Mesothelial cell of epicardium (in vitro differentiated cells): ENCODE measurements at regions not wholly inside any gene's neighbourhood (a gene's known extent, or its start where the extent isn't known, plus 50 kb on each side); places are given as distances from the start of the nearest gene placed in this dataset.

Experiments used
- DNase-seq, 2 experiments: peaks; one replicate each; pipeline ENCODE4 v3.0.0; 2021; ENCODE audit warnings: low spot score in 2 of 2; ENCODE audit not compliant: unreplicated experiment in 2 of 2
- H3K27ac Mint-ChIP-seq: 2 replicates; pipeline ENCODE4 v1.8.0; 2021; ENCODE audit warnings: mixed read lengths
- H3K27me3 Mint-ChIP-seq: 2 replicates; pipeline ENCODE4 v1.8.0; 2021; ENCODE audit warnings: low read depth, mixed read lengths
- H3K36me3 Mint-ChIP-seq: 2 replicates; pipeline ENCODE4 v1.8.0; 2021; ENCODE audit warnings: mixed read lengths
- H3K4me1 Mint-ChIP-seq: 2 replicates; pipeline ENCODE4 v1.8.0; 2021; ENCODE audit warnings: mixed read lengths
- H3K4me3 Mint-ChIP-seq: 2 replicates; pipeline ENCODE4 v1.8.0; 2021; ENCODE audit warnings: mild to moderate bottlenecking, moderate library complexity, mixed read lengths
- H3K9me3 Mint-ChIP-seq: 2 replicates; pipeline ENCODE4 v1.8.0; 2021; ENCODE audit warnings: mixed read lengths
- CTCF ChIP-seq: fragments of 200-600 bp; sonication (generic); IDR thresholded peaks from one replicate; pipeline ENCODE4 v1.5.0; 2021; ENCODE audit warnings: antibody characterized with exemption; ENCODE audit not compliant: unreplicated experiment

GRCh38 chr2:34848132-34848531, 1249.0 kb upstream of the FAM98A start:
- no peak for DNase-seq
- H3K27me3 Mint-ChIP-seq = no peaks in the 10 kb centered on the region
- H3K36me3 Mint-ChIP-seq = no peaks in the 10 kb centered on the region
- TF ChIP-seq CTCF = no peak
- H3K9me3 Mint-ChIP-seq = no peaks in the 10 kb centered on the region
- no peaks in the 10 kb centered on the region for H3K4me1 Mint-ChIP-seq
- H3K27ac Mint-ChIP-seq = no peak overlapping the region
- H3K4me3 Mint-ChIP-seq = no peak overlapping the region

GRCh38 chr2:34844629-34845028, 1245.5 kb upstream of the FAM98A start:
- no peak for DNase-seq
- no peaks in the 10 kb centered on the region for H3K36me3 Mint-ChIP-seq
- no peaks in the 10 kb centered on the region for H3K4me1 Mint-ChIP-seq
- H3K27me3 Mint-ChIP-seq = no peaks in the 10 kb centered on the region
- no peak for TF ChIP-seq CTCF
- H3K4me3 Mint-ChIP-seq = no peak overlapping the region
- H3K9me3 Mint-ChIP-seq = peaks cover 1% of the 10 kb centered on the region
- H3K27ac Mint-ChIP-seq = no peak overlapping the region

- Mint-ChIP-seq H3K36me3 (no peaks in the 10 kb centered on the region), H3K4me1 (no peaks in the 10 kb centered on the region), H3K4me3 (no peak overlapping the region), H3K27me3 (no peaks in the 10 kb centered on the region), H3K9me3 (peaks cover 42% of the 10 kb centered on the region), H3K27ac (no peak overlapping the region)
- DNase-seq = no peak
- TF ChIP-seq CTCF = no peak
These were observed 1239.3 kb upstream of the FAM98A start for GRCh38 chr2:34838408-34838807.

GRCh38 chr2:34836361-34836760, 1237.3 kb upstream of the FAM98A start:
- H3K9me3 Mint-ChIP-seq = peaks cover 42% of the 10 kb centered on the region
- H3K4me3 Mint-ChIP-seq = no peak overlapping the region
- no peak for DNase-seq
- no peaks in the 10 kb centered on the region for H3K27me3 Mint-ChIP-seq
- no peak overlapping the region for H3K27ac Mint-ChIP-seq
- TF ChIP-seq CTCF = no peak
- no peaks in the 10 kb centered on the region for H3K4me1 Mint-ChIP-seq
- no peaks in the 10 kb centered on the region for H3K36me3 Mint-ChIP-seq

GRCh38 chr2:34831096-34831495, 1232.0 kb upstream of the FAM98A start:
- no peak for TF ChIP-seq CTCF
- Mint-ChIP-seq H3K27ac (no peak overlapping the region), H3K9me3 (peaks cover 31% of the 10 kb centered on the region), H3K4me1 (no peaks in the 10 kb centered on the region), H3K36me3 (no peaks in the 10 kb centered on the region), H3K4me3 (no peak overlapping the region), H3K27me3 (no peaks in the 10 kb centered on the region)
- DNase-seq = no peak

- Mint-ChIP-seq H3K27ac (no peak overlapping the region), H3K27me3 (no peaks in the 10 kb centered on the region), H3K9me3 (peaks cover 22% of the 10 kb centered on the region), H3K4me1 (no peaks in the 10 kb centered on the region), H3K36me3 (no peaks in the 10 kb centered on the region), H3K4me3 (no peak overlapping the region)
- no peak for DNase-seq
- no peak for TF ChIP-seq CTCF
These were observed 1229.4 kb upstream of the FAM98A start for GRCh38 chr2:34828481-34828880.
